HFF-Myc (cell line): ENCODE measurements at regions not wholly inside any gene's neighbourhood (a gene's known extent, or its start where the extent isn't known, plus 50 kb on each side); places are given as distances from the start of the nearest gene placed in this dataset.

ENCODE experiments used
- DNase-seq: peaks from one replicate; pipeline ENCODE4 v3.0.0-alpha.2; 2011; ENCODE audit warnings: low read depth; ENCODE audit errors: extremely low read depth
- H3K4me3 ChIP-seq: replicated peaks from 2 replicates; pipeline ENCODE4 v1.5.1; 2011; ENCODE audit warnings: low read depth, mild to moderate bottlenecking, control low read depth, low read length
- TF ChIP-seq, protein P1 (sequence below): IDR thresholded peaks from 2 replicates; pipeline ENCODE4 v1.5.1; 2012; ENCODE audit warnings: mild to moderate bottlenecking, low read depth, low read length, control low read depth; ENCODE audit errors: missing control alignments

DNA sequence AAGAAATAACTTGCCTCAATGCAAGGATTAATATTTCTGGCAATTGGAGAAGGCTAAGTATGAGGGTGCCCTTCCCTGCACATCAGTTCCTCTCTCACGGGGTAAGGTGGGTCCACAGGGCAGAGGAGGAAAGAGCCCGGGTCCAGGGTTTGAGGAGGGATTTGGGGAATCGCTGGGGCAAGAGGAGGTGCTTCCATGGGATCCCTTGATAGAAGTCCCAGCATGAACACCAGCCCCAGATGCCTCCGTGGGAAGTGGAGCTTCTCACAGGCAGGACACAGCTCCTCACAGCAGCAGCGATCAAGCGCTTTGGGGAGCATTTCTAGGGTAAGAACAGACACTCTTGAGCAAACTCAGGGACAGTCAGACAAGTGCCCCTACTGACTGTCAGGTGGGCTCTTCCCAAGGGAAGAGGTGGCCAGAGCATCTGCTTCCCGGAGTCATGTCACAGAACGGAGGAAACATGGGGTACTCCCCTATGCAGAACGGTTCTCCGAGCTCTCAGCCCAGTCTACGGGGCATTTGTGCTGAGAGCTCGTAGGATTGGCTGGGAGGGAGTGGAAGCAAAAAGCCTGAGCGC is 218.9 kb upstream of the ARL4C start:
- no peak overlapping the region for H3K4me3 ChIP-seq
- DNase-seq: no peak
- TF ChIP-seq, protein P1, sequence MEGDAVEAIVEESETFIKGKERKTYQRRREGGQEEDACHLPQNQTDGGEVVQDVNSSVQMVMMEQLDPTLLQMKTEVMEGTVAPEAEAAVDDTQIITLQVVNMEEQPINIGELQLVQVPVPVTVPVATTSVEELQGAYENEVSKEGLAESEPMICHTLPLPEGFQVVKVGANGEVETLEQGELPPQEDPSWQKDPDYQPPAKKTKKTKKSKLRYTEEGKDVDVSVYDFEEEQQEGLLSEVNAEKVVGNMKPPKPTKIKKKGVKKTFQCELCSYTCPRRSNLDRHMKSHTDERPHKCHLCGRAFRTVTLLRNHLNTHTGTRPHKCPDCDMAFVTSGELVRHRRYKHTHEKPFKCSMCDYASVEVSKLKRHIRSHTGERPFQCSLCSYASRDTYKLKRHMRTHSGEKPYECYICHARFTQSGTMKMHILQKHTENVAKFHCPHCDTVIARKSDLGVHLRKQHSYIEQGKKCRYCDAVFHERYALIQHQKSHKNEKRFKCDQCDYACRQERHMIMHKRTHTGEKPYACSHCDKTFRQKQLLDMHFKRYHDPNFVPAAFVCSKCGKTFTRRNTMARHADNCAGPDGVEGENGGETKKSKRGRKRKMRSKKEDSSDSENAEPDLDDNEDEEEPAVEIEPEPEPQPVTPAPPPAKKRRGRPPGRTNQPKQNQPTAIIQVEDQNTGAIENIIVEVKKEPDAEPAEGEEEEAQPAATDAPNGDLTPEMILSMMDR: no peak

DNA sequence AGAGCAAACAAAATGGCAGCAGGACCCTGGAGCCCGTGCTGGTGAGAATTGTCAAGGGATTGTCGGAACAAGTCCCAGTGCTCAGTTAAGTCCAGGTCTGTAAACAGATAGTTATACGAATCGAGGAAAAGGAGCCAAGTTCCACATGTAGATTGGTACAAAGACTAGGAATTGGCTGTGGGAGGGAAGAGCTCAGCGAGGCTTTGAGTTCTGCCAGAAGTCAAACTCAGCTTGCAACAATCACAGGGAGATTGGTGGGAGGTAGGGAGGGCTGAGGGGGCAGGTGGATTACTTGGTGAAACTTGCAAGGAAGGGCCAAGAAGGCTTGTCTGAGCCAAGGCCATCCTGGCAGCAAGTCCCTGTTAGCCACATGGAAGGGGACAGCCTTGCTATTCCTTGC is 217.8 kb upstream of the ARL4C start:
- DNase-seq: no peak
- H3K4me3 ChIP-seq: no peak overlapping the region
- TF ChIP-seq, protein P1: no peak

DNA sequence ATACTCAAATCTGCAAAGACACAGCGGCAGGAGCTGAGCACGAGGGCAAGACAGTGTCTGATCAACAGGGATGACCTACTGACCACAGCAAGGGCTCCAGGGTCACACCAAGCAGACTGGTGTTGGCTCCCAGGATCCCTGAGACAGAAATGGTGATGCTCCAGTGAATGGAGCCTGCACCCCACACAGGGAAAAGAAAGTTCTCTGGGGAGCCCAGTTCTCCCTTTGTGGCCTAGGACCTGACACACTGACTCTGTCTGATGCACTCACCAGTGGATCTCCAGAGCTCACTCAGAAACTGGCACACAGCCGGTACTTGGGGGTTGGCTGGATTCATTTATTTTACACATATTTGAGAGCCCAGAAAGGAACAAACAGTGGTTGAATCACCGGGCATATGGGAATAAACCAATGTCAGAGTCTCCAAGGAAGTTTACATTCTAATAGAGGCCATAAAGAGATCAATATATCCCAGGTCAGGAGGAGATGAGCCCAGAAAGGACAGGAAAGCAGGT is 215.6 kb upstream of the ARL4C start:
- no peak for DNase-seq
- TF ChIP-seq, protein P1: no peak
- H3K4me3 ChIP-seq: no peak overlapping the region

DNA sequence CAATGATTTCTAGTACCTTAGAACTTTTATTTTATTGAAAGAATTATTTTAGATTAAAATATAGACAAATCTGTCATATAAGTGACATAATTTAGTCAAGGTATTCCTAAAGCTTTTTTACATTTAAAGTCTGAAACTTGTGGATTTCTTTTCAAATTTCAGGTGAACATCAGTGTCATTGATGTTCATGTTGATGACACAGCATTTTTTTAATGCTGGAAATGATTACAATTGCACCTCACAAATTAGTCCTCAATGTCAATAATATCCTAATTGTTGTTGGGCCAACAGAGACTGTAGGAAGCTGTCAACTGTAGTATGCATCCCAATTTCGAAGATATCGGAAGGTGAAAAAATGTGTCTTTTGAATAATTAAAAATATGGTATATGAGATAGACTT is 214.4 kb upstream of the ARL4C start:
- no peak for DNase-seq
- H3K4me3 ChIP-seq: no peak overlapping the region
- TF ChIP-seq, protein P1: no peak

DNA sequence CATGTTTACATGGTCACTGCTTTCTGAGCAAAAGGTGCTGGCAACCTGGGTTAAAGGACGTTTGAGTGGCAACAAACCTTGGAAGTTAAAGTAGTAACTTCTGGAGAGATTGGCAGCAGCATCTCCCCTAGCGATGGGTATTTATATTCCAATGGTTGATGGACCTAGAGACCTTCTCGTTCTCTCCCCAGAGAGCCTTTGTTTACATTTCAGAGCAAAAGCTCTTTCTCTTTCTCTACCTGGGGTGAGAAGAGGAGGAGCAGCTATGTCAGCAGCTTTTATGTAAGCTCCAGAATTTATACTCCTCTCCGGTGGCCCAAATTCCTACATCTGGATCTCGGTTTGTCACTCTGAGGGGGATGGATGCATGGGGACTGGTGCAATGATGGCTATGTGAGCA is 213.7 kb upstream of the ARL4C start:
- TF ChIP-seq, protein P1: no peak
- no peak for DNase-seq
- H3K4me3 ChIP-seq: no peak overlapping the region

DNA sequence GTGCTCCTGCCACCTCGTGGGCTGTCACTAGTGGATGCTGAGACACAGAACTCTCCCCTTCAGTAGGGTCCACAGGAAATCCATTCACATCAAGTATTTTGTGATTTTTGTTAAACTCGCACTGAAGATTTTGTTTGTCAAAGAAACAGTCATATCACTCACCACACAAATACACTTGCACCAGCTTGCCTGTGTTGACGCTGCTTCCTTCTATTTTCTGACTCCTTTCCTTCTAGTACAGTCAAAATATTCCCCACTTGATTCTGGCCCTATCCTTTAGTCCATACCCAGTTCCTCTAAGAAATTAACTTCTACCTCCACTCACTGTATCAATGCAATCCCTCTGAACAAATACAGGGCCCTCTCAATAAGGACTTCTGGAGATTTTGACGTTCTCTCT is 213.2 kb upstream of the ARL4C start:
- H3K4me3 ChIP-seq: no peak overlapping the region
- no peak for DNase-seq

More for the DNA sequence above, 213.2 kb upstream of the ARL4C start:
- TF ChIP-seq, protein P1: no peak
